ENCODE measurements at regions not wholly inside any gene's neighbourhood (a gene's known extent, or its start where the extent isn't known, plus 50 kb on each side); places are given as distances from the start of the nearest gene placed in this dataset.

- DNase-seq: no peak
These were observed 1514.8 kb downstream of the TBC1D22A start for GRCh38 chr22:48276994-48277867.

- no peak for DNase-seq
These were observed 1513.0 kb downstream of the TBC1D22A start for GRCh38 chr22:48275412-48275811.

GRCh38 chr22:48270731-48271130 lies 1508.3 kb downstream of the TBC1D22A start:
- no peak for DNase-seq

- DNase-seq: no peak
These were observed 1506.5 kb downstream of the TBC1D22A start for GRCh38 chr22:48268771-48269552.

GRCh38 chr22:48268293-48268692 lies 1505.8 kb downstream of the TBC1D22A start:
- no peak for DNase-seq

- DNase-seq: no peak
These were observed 1505.2 kb downstream of the TBC1D22A start for GRCh38 chr22:48267681-48268080.

- DNase-seq: no peak
These were observed 1502.7 kb downstream of the TBC1D22A start for GRCh38 chr22:48265000-48265625.

- no peak for DNase-seq
These were observed 1502.1 kb downstream of the TBC1D22A start for GRCh38 chr22:48264586-48264985.

- no peak for DNase-seq
These were observed 1501.4 kb downstream of the TBC1D22A start for GRCh38 chr22:48263791-48264351.

GRCh38 chr22:48263431-48263765 lies 1500.9 kb downstream of the TBC1D22A start:
- DNase-seq: no peak

GRCh38 chr22:48262596-48263430 lies 1500.4 kb downstream of the TBC1D22A start:
- no peak for DNase-seq

- no peak for DNase-seq
These were observed 1499.3 kb downstream of the TBC1D22A start for GRCh38 chr22:48261706-48262105.

GRCh38 chr22:48261048-48261621 lies 1498.7 kb downstream of the TBC1D22A start:
- DNase-seq: no peak

GRCh38 chr22:48259991-48260670 lies 1497.7 kb downstream of the TBC1D22A start:
- DNase-seq: no peak

- DNase-seq: no peak
These were observed 1496.4 kb downstream of the TBC1D22A start for GRCh38 chr22:48258811-48259210.

- DNase-seq: no peak
These were observed 1495.7 kb downstream of the TBC1D22A start for GRCh38 chr22:48258064-48258701.

GRCh38 chr22:48257685-48258055 lies 1495.2 kb downstream of the TBC1D22A start:
- no peak for DNase-seq

- no peak for DNase-seq
These were observed 1494.6 kb downstream of the TBC1D22A start for GRCh38 chr22:48256776-48257684.

- DNase-seq: no peak
These were observed 1493.7 kb downstream of the TBC1D22A start for GRCh38 chr22:48256041-48256739.

All from CD4-positive, alpha-beta T cell treated with Interleukin-17A for 4 hours (primary cell).